GM06990 (cell line): ENCODE measurements at regions not wholly inside any gene's neighbourhood (a gene's known extent, or its start where the extent isn't known, plus 50 kb on each side); places are given as distances from the start of the nearest gene placed in this dataset.

ENCODE experiments used
- DNase-seq: peaks from one replicate; pipeline ENCODE4 v3.0.0-alpha.2; 2011; ENCODE audit not compliant: insufficient read length; ENCODE audit errors: extremely low read depth
- H3K27me3 ChIP-seq: replicated peaks from 2 replicates; pipeline ENCODE4 v1.6.0; 2011; ENCODE audit warnings: low read length; ENCODE audit not compliant: control insufficient read depth, insufficient read depth
- H3K36me3 ChIP-seq: 2 replicates; pipeline ENCODE4 v1.5.1; 2011; ENCODE audit warnings: low read length; ENCODE audit not compliant: control insufficient read depth, insufficient read depth
- H3K4me3 ChIP-seq: replicated peaks from 2 replicates; pipeline ENCODE4 v1.5.1; 2011; ENCODE audit warnings: low read depth, mild to moderate bottlenecking, control low read depth, low read length
- CTCF ChIP-seq: IDR thresholded peaks from 2 replicates; pipeline ENCODE4 v1.5.1; 2011; ENCODE audit warnings: low read length, control low read depth, mild to moderate bottlenecking, inconsistent platforms; ENCODE audit not compliant: insufficient read depth, poor library complexity, severe bottlenecking

GRCh38 chr6:18883851-18884250, 496.7 kb downstream of the RNF144B start:
- H3K36me3 ChIP-seq = no peaks in the 10 kb centered on the region
- H3K27me3 ChIP-seq = no peaks in the 10 kb centered on the region
- no peak overlapping the region for H3K4me3 ChIP-seq
- no peak for TF ChIP-seq CTCF
- DNase-seq = no peak

GRCh38 chr6:18893540-18894269, 506.6 kb downstream of the RNF144B start:
- Histone ChIP-seq H3K27me3 (no peaks in the 10 kb centered on the region), H3K36me3 (no peaks in the 10 kb centered on the region), H3K4me3 (no peak overlapping the region)
- TF ChIP-seq CTCF = no peak
- no peak for DNase-seq

GRCh38 chr6:18897350-18897749, 510.2 kb downstream of the RNF144B start:
- TF ChIP-seq CTCF = no peak
- Histone ChIP-seq H3K4me3 (no peak overlapping the region), H3K27me3 (no peaks in the 10 kb centered on the region), H3K36me3 (no peaks in the 10 kb centered on the region)
- no peak for DNase-seq

- Histone ChIP-seq H3K27me3 (no peaks in the 10 kb centered on the region), H3K4me3 (no peak overlapping the region), H3K36me3 (no peaks in the 10 kb centered on the region)
- no peak for TF ChIP-seq CTCF
- DNase-seq = no peak
Observed at GRCh38 chr6:18904681-18905080, 517.5 kb downstream of the RNF144B start.

GRCh38 chr6:18920701-18921100, 533.6 kb downstream of the RNF144B start:
- no peak for TF ChIP-seq CTCF
- Histone ChIP-seq H3K27me3 (no peaks in the 10 kb centered on the region), H3K4me3 (no peak overlapping the region), H3K36me3 (no peaks in the 10 kb centered on the region)
- no peak for DNase-seq

- H3K27me3 ChIP-seq = no peaks in the 10 kb centered on the region
- DNase-seq = no peak
- H3K36me3 ChIP-seq = no peaks in the 10 kb centered on the region
- TF ChIP-seq CTCF = no peak
- H3K4me3 ChIP-seq = no peak overlapping the region
Observed at GRCh38 chr6:18931086-18931485, 543.9 kb downstream of the RNF144B start.
